ENCODE measurements at regions not wholly inside any gene's neighbourhood (a gene's known extent, or its start where the extent isn't known, plus 50 kb on each side); places are given as distances from the start of the nearest gene placed in this dataset.

GRCh38 chr2:760001-760400, 82.8 kb upstream of the TMEM18 start:
- DNase-seq (ENCODE audit: low spot score), result no peak

GRCh38 chr2:758073-758820, 81.0 kb upstream of the TMEM18 start:
- no peak for DNase-seq (ENCODE audit: low spot score)

- DNase-seq (ENCODE audit: low spot score), result no peak
Measured at GRCh38 chr2:753123-753522, 75.9 kb upstream of the TMEM18 start.

- no peak for DNase-seq (ENCODE audit: low spot score)
Measured at GRCh38 chr2:751474-751873, 74.3 kb upstream of the TMEM18 start.

GRCh38 chr2:750628-751027, 73.4 kb upstream of the TMEM18 start:
- no peak for DNase-seq (ENCODE audit: low spot score)

GRCh38 chr2:747762-748351, 70.7 kb upstream of the TMEM18 start:
- no peak for DNase-seq (ENCODE audit: low spot score)

- no peak for DNase-seq (ENCODE audit: low spot score)
Measured at GRCh38 chr2:746697-747096, 69.5 kb upstream of the TMEM18 start.

- DNase-seq (ENCODE audit: low spot score), result no peak
Measured at GRCh38 chr2:744088-744487, 66.9 kb upstream of the TMEM18 start.

GRCh38 chr2:742221-742620, 65.0 kb upstream of the TMEM18 start:
- DNase-seq (ENCODE audit: low spot score), result no peak

GRCh38 chr2:741195-741496, 63.9 kb upstream of the TMEM18 start:
- no peak for DNase-seq (ENCODE audit: low spot score)

- peak; percentile 94 for DNase-seq (ENCODE audit: low spot score)
Measured at GRCh38 chr2:740322-741194, 63.4 kb upstream of the TMEM18 start.

- peak; percentile 86 for DNase-seq (ENCODE audit: low spot score)
Measured at GRCh38 chr2:739864-740321, 62.7 kb upstream of the TMEM18 start.

- no peak for DNase-seq (ENCODE audit: low spot score)
Measured at GRCh38 chr2:736939-737338, 59.7 kb upstream of the TMEM18 start.

GRCh38 chr2:735670-736218, 58.5 kb upstream of the TMEM18 start:
- DNase-seq (ENCODE audit: low spot score), result no peak

GRCh38 chr2:734496-734895, 57.3 kb upstream of the TMEM18 start:
- no peak for DNase-seq (ENCODE audit: low spot score)

GRCh38 chr2:733495-733894, 56.3 kb upstream of the TMEM18 start:
- no peak for DNase-seq (ENCODE audit: low spot score)

- DNase-seq (ENCODE audit: low spot score), result no peak
Measured at GRCh38 chr2:733001-733400, 55.8 kb upstream of the TMEM18 start.

GRCh38 chr2:731711-732110, 54.5 kb upstream of the TMEM18 start:
- no peak for DNase-seq (ENCODE audit: low spot score)

- no peak for DNase-seq (ENCODE audit: low spot score)
Measured at GRCh38 chr2:729376-729861, 52.2 kb upstream of the TMEM18 start.

GRCh38 chr2:728165-728564, 51.0 kb upstream of the TMEM18 start:
- DNase-seq (ENCODE audit: low spot score), result no peak

GRCh38 chr2:727071-727470, 49.9 kb upstream of the TMEM18 start:
- no peak for DNase-seq (ENCODE audit: low spot score)
